ENCODE measurements at regions not wholly inside any gene's neighbourhood (a gene's known extent, or its start where the extent isn't known, plus 50 kb on each side); places are given as distances from the start of the nearest gene placed in this dataset.

GRCh38 chr9:31585158-31585557, 799.3 kb upstream of the ACO1 start:
- no peak for TF ChIP-seq POLR2AphosphoS5 (IDR thresholded peaks at IDR 0.05)
- no peak for TF ChIP-seq CTCF (IDR thresholded peaks at IDR 0.05)
- no peak for TF ChIP-seq POLR2A (IDR thresholded peaks at IDR 0.05)

Data from prostate gland (tissue), 2 donors.